WTC11 (cell line): ENCODE measurements at regions not wholly inside any gene's neighbourhood (a gene's known extent, or its start where the extent isn't known, plus 50 kb on each side); places are given as distances from the start of the nearest gene placed in this dataset.

Experiments used
- ATF3 ChIP-seq: sonication (generic); formaldehyde crosslinking; conservative IDR thresholded peaks from 2 replicates; pipeline ENCODE4 v1.8.1; 2022; ENCODE audit warnings: mild to moderate bottlenecking, missing genetic modification reagents
- CTCF ChIP-seq: fragments of 200-600 bp; IDR thresholded peaks from 2 replicates; pipeline ENCODE4 v1.8.0; 2022; ENCODE audit warnings: antibody characterized with exemption
- FOXK1 ChIP-seq: sonication (generic); formaldehyde crosslinking; IDR thresholded peaks from 2 replicates; pipeline ENCODE4 v1.8.0; 2022; ENCODE audit warnings: mild to moderate bottlenecking, moderate library complexity, missing genetic modification reagents
- NFYB ChIP-seq: sonication (generic); formaldehyde crosslinking; conservative IDR thresholded peaks from 2 replicates; pipeline ENCODE4 v1.8.0; 2022; ENCODE audit warnings: low read depth, missing genetic modification reagents
- NR1H2 ChIP-seq: sonication (generic); formaldehyde crosslinking; IDR thresholded peaks from 2 replicates; pipeline ENCODE4 v1.9.0; 2021; ENCODE audit warnings: mild to moderate bottlenecking, moderate library complexity, missing genetic modification reagents
- SP1 ChIP-seq: sonication (generic); formaldehyde crosslinking; conservative IDR thresholded peaks from 2 replicates; pipeline ENCODE4 v1.8.1; 2022; ENCODE audit warnings: missing genetic modification reagents
- TEAD4 ChIP-seq: sonication (generic); formaldehyde crosslinking; IDR thresholded peaks from 2 replicates; pipeline ENCODE4 v1.8.0; 2022; ENCODE audit warnings: mild to moderate bottlenecking, missing genetic modification reagents
- TP53 ChIP-seq: sonication (generic); formaldehyde crosslinking; IDR thresholded peaks from 2 replicates; pipeline ENCODE4 v1.8.1; 2023; ENCODE audit warnings: mild to moderate bottlenecking, missing genetic modification reagents
- ZNF121 ChIP-seq: sonication (generic); formaldehyde crosslinking; IDR thresholded peaks from 2 replicates; pipeline ENCODE4 v1.8.0; 2023; ENCODE audit warnings: missing genetic modification reagents
- ZNF219 ChIP-seq: sonication (generic); formaldehyde crosslinking; IDR thresholded peaks from 2 replicates; pipeline ENCODE4 v1.8.0; 2023; ENCODE audit warnings: missing genetic modification reagents, mild to moderate bottlenecking, borderline replicate concordance
- ZNF423 ChIP-seq: fragments of 250-450 bp; sonication (Bioruptor Pico); IDR thresholded peaks from 2 replicates; pipeline ENCODE4 v2.1.2; 2022; ENCODE audit warnings: mild to moderate bottlenecking, moderate library complexity
- TF ChIP-seq, protein P1 (sequence below): sonication (generic); formaldehyde crosslinking; IDR thresholded peaks from 2 replicates; pipeline ENCODE4 v1.8.0; 2022; ENCODE audit warnings: mild to moderate bottlenecking, missing genetic modification reagents

GRCh38 chr18:55903911-55904310 is 315.9 kb upstream of the TCF4 start:
- TF ChIP-seq CTCF (no peak), TP53 (no peak), TEAD4 (no peak), ZNF121 (CRISPR knock-in tag) (no peak), SP1 (CRISPR knock-in tag) (no peak), NR1H2 (CRISPR knock-in tag) (no peak), ZNF219 (CRISPR knock-in tag) (no peak), ZNF423 (CRISPR knock-in tag) (no peak), NFYB (CRISPR knock-in tag) (no peak), ATF3 (CRISPR knock-in tag) (no peak), FOXK1 (CRISPR knock-in tag) (no peak)
- TF ChIP-seq, protein P1, sequence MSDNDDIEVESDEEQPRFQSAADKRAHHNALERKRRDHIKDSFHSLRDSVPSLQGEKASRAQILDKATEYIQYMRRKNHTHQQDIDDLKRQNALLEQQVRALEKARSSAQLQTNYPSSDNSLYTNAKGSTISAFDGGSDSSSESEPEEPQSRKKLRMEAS (CRISPR knock-in tag): no peak
